KMS-11 (cell line): ENCODE measurements at regions not wholly inside any gene's neighbourhood (a gene's known extent, or its start where the extent isn't known, plus 50 kb on each side); places are given as distances from the start of the nearest gene placed in this dataset.

Experiments
- H2AFZ ChIP-seq: fragments of 200-600 bp; sonication (generic); 2 replicates; pipeline ENCODE4 v1.6.1; 2016; ENCODE audit warnings: antibody characterized with exemption, mixed run types, low read depth
- H3K27ac ChIP-seq: fragments of 200-600 bp; sonication (generic); 2 replicates; pipeline ENCODE4 v1.6.1; 2016; ENCODE audit warnings: mild to moderate bottlenecking, mixed run types
- H3K27me3 ChIP-seq: fragments of 200-600 bp; sonication (generic); 2 replicates; pipeline ENCODE4 v1.6.1; 2017; ENCODE audit warnings: mild to moderate bottlenecking, low read depth, mixed run types, moderate library complexity; ENCODE audit not compliant: insufficient read depth
- H3K36me3 ChIP-seq: fragments of 200-600 bp; sonication (generic); 2 replicates; pipeline ENCODE4 v1.6.1; 2017; ENCODE audit warnings: mild to moderate bottlenecking, mixed run types; ENCODE audit not compliant: insufficient read depth
- H3K4me1 ChIP-seq: fragments of 200-600 bp; sonication (generic); 2 replicates; pipeline ENCODE4 v1.6.1; 2016; ENCODE audit warnings: mild to moderate bottlenecking, low read depth, mixed run types; ENCODE audit not compliant: poor library complexity, severe bottlenecking
- H3K4me2 ChIP-seq: fragments of 200-600 bp; sonication (generic); 2 replicates; pipeline ENCODE4 v1.7.0; 2016; ENCODE audit warnings: mild to moderate bottlenecking, mixed run types
- H3K4me3 ChIP-seq: fragments of 200-600 bp; sonication (generic); IDR thresholded peaks from 2 replicates; pipeline ENCODE4 v1.6.1; 2017; ENCODE audit warnings: low read depth, low read length, mixed read lengths; ENCODE audit not compliant: insufficient read depth
- H3K79me2 ChIP-seq: fragments of 200-600 bp; sonication (generic); 2 replicates; pipeline ENCODE4 v1.6.1; 2016; ENCODE audit warnings: low read depth, mixed run types; ENCODE audit not compliant: insufficient read depth
- H3K9ac ChIP-seq: fragments of 200-600 bp; sonication (generic); 2 replicates; pipeline ENCODE4 v1.6.1; 2016; ENCODE audit warnings: mild to moderate bottlenecking, mixed run types
- H4K20me1 ChIP-seq: fragments of 200-600 bp; sonication (generic); 2 replicates; pipeline ENCODE4 v1.6.1; 2016; ENCODE audit warnings: mild to moderate bottlenecking, mixed run types; ENCODE audit not compliant: insufficient read depth
- CTCF ChIP-seq: fragments of 200-600 bp; sonication (generic); conservative IDR thresholded peaks from 2 replicates; pipeline ENCODE4 v1.6.1; 2017; ENCODE audit warnings: low read depth, mild to moderate bottlenecking, antibody characterized with exemption, low read length, moderate library complexity, mixed read lengths

DNA sequence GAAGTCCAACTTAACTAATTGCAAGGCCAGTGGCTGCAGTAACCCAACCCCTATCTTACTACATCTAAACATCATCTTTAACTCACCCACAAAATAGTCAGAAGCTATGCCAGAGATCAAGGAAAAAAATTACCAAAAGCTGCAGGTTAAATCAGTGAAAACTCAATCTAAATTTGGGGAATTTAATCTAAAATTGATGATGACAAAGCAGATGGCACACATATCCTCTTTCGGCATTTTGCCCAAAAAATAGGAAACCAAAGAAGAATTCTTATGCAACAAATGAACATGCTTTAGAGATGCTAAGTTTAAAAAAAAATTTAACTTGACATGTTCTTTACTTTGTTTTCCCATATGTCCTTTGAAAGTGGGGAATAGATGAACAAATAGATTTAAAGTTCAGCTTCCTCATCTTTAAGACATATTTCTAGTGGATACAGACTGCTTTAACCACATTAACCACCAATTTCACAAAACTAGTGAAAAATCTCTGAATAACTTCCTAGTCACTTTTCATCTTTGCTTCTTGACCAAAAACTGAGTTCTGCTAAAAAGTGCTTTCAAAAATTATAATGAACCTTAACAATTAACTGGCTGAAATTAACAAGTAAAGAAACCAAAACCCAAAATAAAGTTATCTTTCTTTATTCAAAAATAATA, 74.3 kb upstream of the CCDC150 start:
- Histone ChIP-seq H3K4me1 (peaks cover 22% of the 10 kb centered on the region), H3K36me3 (no peaks in the 10 kb centered on the region), H3K79me2 (no peaks in the 10 kb centered on the region), H4K20me1 (no peaks in the 10 kb centered on the region), H3K4me2 (no peak overlapping the region), H3K4me3 (no peak overlapping the region), H3K9ac (no peak overlapping the region), H2AFZ (no peak overlapping the region), H3K27me3 (no peaks in the 10 kb centered on the region), H3K27ac (no peak overlapping the region)
- TF ChIP-seq CTCF: no peak

- Histone ChIP-seq H3K9ac (no peak overlapping the region), H3K4me2 (no peak overlapping the region), H2AFZ (no peak overlapping the region), H4K20me1 (no peaks in the 10 kb centered on the region), H3K27ac (no peak overlapping the region), H3K4me3 (no peak overlapping the region), H3K4me1 (peaks cover 22% of the 10 kb centered on the region), H3K27me3 (no peaks in the 10 kb centered on the region), H3K79me2 (no peaks in the 10 kb centered on the region), H3K36me3 (no peaks in the 10 kb centered on the region)
- no peak for TF ChIP-seq CTCF
These were observed 73.5 kb upstream of the CCDC150 start for GRCh38 chr2:196565982-196566381.

DNA sequence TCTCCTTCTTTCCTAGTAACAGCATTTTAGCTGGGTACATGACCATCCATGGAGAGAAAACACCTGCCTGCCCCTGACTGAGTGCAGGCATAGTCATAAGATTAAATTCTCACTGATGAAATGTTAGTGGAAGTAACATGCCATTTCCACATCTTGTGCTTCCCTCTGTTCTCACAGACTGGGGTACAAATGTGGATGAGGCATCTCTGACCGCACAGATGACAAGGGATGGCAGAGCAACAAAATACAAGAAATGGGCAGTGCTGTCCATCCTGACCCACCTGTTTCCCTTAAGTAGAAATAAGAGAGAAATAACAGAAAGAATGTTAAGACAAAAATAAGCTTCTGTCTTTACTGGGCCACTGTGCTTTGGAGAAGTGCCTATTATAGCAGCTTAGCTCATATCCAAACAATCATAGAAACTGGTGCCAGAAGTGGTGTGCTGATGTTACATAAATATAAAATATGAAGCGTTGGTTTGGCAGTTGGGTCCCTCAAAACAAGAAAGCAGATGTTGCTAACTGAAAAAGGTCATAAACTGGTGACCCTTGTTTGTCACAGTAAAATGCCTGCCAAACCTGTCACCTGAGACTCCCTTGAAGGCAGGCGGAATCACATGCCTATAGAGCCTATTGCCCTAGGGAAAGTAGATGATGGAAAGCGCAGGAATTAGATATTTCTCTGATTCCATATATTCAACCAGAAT, 72.4 kb upstream of the CCDC150 start:
- H2AFZ ChIP-seq: no peak overlapping the region
- no peak overlapping the region for H3K4me3 ChIP-seq
- no peaks in the 10 kb centered on the region for H3K79me2 ChIP-seq
- H3K4me1 ChIP-seq: peaks cover 22% of the 10 kb centered on the region
- H3K36me3 ChIP-seq: no peaks in the 10 kb centered on the region
- H4K20me1 ChIP-seq: no peaks in the 10 kb centered on the region
- H3K4me2 ChIP-seq: no peak overlapping the region
- no peaks in the 10 kb centered on the region for H3K27me3 ChIP-seq
- no peak overlapping the region for H3K27ac ChIP-seq
- TF ChIP-seq CTCF: no peak
- H3K9ac ChIP-seq: no peak overlapping the region

DNA sequence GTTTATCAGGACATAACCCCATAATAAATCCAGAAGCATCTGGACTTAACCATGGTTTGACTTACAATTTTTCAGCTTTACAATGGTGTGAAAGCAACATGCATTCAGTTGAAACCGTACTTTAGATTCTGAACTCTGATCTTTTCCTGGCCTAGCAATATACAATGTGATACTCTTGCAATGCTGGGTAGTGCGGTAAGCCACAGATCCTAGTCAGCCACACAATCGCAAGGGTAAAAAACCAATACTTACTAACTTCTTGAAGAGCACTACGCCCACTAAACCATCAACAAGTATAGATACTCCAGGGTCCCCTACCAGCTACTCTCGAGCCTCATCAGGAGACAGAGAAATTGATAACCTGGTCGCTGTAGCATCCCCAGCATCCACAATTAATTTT, 71.0 kb upstream of the CCDC150 start:
- TF ChIP-seq CTCF: no peak
- H3K4me2 ChIP-seq: no peak overlapping the region
- no peak overlapping the region for H3K4me3 ChIP-seq
- peaks cover 22% of the 10 kb centered on the region for H3K4me1 ChIP-seq
- no peak overlapping the region for H3K27ac ChIP-seq
- H3K36me3 ChIP-seq: no peaks in the 10 kb centered on the region
- no peak overlapping the region for H3K9ac ChIP-seq
- no peaks in the 10 kb centered on the region for H4K20me1 ChIP-seq
- H3K27me3 ChIP-seq: no peaks in the 10 kb centered on the region
- no peak overlapping the region for H2AFZ ChIP-seq
- H3K79me2 ChIP-seq: no peaks in the 10 kb centered on the region
